ENCODE measurements at regions not wholly inside any gene's neighbourhood (a gene's known extent, or its start where the extent isn't known, plus 50 kb on each side); places are given as distances from the start of the nearest gene placed in this dataset.
A peak's percentile ranks its signal among the peaks of the same experiment; 100 is the strongest.
"Not testable (repeated sequence)": the region's sequence is repeated elsewhere in the genome, so short reads cannot be mapped to it uniquely, and the experiment has no call there.

DNA sequence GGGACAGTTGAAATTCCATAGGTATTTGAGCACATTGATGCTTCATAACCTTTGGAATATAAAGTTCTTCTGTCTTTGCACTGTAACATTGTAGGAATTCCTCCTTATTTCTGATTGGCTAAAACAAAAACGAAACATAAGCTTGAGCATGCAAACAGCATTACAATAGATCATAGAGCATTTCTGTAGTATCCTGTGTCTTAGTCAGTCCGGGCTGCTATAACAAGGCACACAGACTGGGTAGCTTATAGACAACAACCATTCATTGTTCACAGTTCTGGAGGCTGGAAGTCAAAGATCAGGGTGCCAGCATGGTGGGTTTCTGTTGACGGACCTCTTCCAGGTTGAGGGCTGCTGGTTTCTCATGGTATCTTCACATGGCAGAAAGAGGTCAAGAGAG is 188.7 kb upstream of the SOX21 start:
- no peak for DNase-seq

DNA sequence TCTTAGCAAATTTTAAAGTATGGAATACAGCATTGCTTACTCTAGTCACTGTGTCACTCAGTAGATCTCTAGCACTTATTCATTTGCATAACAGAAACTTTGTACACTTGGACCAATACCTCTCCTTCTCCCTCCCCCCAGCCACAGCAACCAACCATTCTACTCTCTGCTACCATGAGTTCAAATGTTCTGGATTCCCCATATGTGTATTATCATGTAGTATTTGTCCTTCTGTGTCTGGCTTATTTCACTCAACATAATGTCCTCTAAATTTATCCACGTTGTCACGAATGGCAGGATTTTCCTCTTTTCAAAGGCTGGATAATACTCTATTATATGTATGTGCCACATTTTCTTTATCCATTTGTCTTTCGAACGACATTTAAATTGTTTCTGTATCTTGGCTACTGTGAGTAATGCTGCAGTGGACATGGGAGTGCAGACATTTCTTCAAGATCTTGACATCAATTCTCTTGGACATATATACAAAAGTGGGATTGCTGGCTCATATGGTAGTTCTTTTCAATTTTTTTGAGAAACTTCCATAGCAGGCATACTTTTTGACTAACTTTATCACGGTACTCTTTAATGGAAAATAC is 184.5 kb upstream of the SOX21 start:
- no peak for DNase-seq

DNA sequence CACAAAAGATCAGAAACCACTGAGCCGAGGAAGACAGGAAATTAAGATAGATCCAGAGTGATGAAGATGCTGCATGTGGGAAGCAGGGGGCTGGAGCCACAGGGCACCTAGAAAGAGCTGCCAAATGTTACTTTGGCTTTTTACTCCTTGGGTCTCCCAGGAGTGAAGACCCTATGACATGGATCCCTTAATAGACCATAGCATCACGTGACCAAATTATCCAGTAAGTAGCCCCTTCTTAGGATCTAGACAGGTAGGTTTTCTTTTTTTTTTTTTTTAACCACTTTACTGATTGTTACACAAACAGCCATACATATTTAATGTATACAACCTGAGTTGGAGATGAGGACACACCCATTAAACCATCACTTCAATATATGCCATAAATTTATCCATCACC is 183.9 kb upstream of the SOX21 start:
- DNase-seq, result no peak

DNA sequence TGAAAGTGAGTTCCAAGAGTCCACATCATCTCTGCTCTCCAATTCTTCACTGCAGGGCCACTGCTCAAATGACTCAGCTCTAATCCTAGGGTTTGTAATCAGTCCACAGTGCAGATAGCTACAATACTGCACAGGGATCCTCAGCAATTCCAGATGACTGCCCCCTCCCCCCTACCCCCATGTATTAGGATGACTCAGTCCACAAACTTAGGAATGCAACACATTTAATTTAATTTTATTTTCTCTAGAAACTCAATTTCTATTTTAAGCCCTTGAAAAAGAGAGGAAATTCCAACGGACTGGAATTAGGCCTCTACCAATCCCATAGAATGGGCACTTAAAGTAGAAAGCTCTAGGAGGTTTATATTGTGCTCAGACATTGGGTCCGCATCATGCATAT is 173.8 kb upstream of the SOX21 start:
- DNase-seq, result no peak

DNA sequence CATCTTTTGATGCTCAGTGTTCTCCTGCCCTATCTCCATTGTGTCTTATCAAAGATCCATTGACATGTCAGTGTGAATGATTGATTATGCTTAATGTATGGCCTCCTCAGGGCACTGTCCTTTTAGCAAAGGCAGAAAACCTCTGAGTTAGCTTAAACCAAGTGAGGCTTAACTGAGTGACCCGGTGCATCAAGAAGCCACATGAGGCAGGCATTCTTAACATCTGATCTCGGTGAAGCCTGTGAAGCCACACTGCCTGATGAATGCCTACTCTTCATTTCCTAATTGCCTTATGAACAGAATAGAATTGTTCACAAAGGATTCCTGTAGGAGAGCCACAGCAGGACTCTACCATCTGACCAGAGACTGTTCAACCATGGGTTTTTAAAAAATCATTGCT is 168.1 kb upstream of the SOX21 start:
- no peak for DNase-seq

DNA sequence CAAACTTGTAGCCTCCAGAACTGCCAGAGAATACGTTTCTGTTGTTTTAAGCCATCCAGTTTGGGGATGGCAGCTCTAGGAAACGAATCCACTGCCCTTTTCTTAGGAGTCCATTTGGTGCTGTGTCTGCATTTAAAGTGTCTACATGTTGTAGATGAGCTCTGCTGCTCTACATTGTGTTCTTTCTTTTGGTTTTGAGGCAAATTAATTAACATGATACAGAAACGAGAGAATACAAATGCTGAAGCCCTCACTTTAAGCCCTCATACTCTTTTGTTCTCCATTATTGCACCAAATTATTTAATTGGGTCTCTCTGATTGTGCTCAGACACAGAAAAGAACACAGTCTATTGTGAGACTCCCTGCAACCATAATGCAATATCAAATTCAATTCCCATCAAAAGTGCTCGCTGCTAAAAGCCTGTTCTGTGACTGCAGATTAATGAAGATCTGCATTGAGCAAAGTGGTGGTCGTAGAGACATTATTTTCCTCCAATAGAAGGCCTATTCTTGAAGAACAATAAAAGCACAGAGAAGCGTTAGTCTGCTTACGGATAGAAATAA is 166.3 kb upstream of the SOX21 start:
- no peak for DNase-seq

DNA sequence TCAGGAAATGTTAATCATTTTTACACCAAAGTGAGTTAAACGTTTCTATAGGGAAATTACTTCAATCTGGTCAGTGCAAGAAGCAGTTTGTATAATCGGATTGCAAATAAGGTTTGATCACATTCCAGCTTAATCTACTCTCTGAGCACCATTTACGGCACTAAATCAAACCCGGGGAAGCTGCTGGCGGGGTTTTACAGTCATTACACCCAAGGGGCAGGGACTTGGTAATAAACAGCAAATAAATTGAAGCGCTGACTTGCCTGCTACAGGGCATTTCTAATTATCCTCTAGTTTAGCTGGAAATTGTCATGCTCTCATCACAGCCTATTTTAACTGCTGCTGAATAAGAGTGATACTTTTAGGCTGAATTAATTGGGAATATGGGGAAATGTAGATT is 152.1 kb upstream of the SOX21 start:
- DNase-seq, result no peak

DNA sequence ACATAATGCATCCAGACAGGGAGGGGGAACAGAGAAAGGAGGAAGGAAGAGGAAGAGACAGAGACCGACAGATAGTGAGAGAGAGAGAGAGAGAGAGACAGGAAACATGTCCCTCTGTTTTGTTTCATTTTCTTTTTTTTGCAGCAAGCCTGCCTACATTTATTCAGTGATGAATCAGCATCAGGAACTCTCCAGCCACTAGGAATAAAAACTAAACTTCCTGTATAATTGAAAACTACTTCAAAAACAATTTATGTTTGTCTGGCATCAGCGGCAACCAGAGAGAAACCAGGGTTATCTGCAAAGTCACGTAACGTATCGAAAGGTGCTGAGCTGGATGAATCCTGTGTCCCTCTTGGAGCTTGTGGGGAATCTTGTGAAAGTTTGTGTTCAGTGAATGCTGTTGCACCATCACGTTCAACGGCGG is 148.6 kb upstream of the SOX21 start:
- peak; percentile 48 for DNase-seq

DNA sequence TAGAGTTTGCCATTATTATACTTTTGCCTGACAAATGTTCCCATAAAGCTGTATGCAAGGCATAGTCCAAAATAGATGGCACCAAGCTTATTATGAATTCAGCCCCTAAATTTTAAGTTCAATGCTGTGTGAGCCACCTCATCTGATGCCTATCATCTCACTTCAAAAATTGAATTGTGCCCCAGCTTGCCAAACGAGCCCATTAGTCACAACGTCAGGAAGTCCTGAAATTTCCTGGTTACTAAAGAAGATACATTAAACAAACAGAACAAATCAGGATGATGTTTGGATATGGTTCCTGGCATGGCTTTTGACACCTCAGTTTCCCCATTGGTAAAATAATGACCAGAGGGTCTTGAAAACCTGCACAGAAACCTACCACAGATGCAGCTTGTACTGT is 147.5 kb upstream of the SOX21 start:
- DNase-seq, result no peak

DNA sequence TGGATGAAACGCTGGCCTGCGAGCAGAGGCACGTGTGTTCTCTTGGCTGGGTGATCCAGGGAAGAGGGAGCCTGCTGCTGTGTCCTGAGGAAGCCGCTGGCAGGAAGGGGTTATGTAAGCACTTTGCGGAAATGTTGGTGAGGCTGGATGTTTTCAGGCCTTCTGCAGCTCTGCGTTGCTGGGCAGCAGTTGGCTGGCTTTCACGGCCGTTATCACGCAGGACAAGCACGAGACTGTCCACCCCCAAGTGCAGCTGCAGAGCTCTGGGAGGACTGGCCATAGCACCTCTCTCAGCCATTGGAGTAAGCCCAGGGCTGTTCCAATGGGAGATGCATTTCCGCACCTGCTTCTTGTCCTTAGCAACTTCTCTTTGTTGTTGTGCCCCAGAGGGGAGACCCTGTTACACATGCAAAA is 146.9 kb upstream of the SOX21 start:
- DNase-seq, result peak; percentile 12

DNA sequence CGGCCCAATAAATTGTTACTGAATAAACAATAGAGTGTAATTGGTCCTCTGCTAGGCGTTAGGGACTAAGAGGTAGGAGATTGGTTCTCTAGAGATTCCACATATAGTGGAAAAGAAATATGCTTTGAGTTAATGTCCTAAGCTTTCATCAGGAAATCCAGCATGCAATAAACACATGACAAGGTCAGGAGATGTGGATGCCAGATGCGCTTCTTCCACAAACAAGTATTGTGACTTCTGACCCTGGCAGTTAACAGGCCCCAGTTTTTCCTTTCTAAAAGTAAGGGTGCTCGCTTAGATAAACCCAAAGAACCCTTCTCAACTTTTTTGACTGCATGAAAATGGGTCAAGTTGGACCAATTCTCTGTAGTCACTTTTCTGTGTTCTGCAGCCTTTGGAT is 146.5 kb upstream of the SOX21 start:
- no peak for DNase-seq

DNA sequence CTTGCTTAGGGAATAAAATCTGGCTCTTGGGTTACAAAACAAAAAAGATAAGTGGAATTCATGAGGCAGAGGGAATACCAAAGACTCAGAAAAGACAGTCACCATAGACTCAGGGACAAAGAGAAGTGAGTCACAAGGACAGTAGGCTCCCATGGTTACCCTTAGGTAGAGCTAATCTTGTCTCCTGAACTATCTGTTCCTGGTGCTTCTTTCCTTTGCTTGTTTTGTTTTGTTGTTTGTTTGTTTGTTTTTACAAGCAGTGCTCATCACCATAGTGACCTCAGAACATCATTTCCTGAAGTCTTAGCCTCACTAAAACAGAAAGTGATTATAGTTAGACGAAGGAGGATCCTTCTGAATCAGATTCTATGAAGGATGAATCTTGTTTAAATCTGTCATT is 142.3 kb upstream of the SOX21 start:
- DNase-seq, result no peak

DNA sequence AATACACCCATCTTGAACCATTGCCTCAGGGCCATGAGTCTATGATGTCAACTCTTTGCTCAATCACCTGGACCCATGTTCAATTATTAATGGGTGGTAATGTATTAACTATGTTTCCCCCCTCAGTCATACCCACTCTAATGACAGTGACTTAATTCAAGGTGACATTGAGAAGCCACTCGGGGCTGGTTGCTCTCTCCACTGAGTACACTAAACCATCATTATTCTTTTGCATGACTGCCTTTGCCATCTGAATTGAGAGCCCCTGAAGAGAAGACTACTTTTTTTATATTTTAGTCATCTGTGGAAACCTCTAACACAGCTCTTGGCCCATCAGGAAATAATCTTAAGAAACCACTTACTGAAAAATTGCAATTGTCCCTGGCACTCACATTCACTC is 139.2 kb upstream of the SOX21 start:
- DNase-seq, result no peak

DNA sequence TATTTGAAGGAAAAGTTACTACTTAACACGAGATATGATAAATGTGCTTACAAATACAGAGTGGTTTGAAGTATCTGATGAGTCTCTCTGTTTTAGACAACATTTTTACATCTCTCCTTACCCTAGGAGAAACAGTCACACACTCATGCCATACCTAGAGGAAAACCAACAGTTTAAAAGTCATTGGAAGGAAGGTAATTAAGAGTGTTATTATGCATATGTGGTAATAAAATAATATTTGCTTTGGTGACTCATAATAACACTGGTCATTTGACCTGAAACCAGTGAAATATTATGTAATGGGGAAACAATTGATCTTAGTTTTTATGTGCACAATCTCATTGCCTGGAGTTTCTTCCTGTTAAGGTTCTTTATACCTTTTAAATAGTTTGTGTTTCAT is 136.9 kb upstream of the SOX21 start:
- no peak for DNase-seq

DNA sequence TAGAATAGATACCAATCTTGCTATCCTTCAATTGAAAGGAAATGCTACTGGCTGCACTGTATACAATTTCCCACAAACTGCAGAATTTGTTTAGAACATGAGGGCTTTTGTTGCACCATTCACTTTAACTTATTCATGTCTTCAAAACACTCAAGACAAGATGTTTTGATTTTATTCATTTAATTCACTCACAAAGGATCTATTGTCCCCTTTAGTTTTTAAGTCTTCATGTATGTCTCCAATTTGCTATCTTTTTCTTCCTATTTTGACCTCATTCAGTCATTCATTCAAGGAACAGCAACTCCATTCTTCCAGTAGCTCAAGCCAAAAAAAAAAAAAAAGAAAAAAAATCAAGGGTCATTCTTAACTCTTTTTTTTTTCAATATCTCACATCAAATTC is 130.6 kb upstream of the SOX21 start:
- no peak for DNase-seq

DNA sequence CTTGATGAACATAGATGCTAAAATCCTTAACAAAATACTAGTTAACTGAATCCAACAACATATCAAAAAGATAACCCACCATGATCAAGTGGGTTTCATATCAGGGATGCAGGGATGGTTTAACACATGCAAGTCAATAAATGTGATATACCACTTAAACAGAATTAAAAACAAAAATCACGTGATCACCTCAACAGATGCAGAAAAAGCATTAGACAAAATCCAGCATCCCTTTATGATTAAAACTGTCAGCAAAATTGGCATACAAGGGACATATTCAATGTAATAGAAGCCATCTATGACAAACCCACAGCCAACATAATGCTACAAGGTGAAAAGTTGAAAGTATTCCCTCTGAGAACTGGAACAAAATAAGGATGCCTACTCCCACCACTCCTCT is 124.7 kb upstream of the SOX21 start:
- DNase-seq, result not testable (repeated sequence)

DNA sequence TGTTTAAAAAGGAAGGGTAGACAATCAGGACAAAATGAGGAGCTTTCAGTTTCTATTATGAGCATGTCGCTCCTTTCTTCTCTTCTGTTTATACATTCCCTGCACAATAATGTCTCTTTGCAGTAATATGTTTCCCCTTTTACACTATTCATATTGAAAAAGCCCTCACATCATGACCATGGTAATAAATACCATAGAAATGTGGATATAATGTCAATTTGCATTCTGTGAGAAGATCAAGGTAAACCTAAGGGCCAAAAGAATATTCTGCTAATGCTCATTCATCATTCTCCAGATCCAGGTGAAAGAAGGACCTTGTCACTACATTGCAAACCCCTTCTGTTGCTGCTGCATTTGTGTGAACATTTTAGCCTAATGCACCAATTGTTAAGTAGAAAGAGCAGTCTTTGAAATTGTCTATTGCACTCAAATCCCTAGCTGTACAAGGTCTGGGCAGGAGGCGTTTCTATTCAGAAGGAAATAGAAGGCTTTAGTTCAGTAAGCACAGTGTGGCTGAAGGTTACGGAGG is 117.6 kb upstream of the SOX21 start:
- no peak for DNase-seq

DNA sequence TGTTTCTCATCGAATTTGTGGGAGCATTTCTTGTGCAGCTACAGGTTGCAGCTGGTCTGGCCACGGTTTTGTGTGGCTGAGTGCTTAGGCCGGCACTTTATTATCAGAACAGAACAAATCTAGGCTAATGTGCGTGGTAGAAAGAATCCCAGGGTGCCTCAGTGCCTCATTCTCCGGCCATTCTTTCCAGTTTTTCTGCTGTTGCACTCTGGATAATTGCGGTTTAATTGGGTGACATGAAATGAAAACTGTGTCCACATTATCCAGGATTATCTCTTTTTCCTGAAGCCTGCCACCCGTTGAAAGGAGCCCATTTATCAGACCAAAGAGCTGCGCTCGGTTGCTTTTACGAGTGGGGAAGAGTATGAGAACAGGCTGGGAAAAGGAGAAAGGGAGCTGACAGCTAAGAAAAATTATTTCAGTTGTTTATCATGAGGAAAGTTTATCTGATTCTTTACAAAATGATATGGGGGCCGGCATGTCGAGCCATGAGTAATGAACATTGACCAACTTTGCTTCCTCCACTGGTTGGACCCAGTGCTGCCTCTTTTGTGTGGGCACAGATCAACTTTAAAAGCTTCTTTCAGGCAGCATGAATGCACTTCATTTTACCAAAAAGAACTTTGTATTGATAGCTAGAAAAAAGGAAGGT is 117.0 kb upstream of the SOX21 start:
- no peak for DNase-seq

DNA sequence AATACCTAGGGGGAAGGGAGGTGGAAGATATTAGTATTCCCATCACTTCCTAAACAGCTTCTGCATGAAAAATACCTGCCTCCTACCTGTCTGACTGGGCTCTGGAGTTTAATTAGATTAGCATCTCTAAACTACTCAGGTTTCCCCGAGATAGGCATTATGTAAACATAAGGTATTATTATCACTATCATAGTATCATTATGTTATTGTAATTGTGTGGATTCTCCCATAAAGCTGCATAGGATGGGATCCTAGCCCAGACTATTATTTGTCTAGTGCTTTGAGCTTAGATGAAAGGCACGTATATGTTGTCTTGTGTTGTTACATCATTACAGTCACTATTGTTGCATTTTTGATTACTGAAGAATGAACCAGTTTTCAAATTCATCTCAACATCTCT is 115.2 kb upstream of the SOX21 start:
- DNase-seq, result no peak

DNA sequence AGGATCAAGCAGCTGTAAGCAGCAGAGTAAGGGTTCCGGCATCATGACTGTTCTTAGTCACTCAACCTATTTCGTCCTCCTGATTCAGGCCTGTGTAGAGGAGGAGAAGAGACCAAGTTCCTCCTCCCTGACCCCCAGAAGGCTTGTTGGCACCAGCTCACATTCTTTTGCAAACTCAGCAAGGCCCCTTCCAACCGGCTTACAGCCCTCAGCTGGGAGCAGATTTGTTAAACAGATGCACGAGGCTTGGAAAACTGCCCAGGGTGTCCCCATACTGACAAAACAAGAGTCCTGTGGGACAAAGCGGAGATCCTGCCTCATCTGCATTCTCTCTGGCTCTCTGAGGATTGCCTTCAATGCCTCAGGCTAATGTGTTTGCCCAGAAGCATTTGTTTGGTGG is 113.2 kb upstream of the SOX21 start:
- DNase-seq, result no peak

DNA sequence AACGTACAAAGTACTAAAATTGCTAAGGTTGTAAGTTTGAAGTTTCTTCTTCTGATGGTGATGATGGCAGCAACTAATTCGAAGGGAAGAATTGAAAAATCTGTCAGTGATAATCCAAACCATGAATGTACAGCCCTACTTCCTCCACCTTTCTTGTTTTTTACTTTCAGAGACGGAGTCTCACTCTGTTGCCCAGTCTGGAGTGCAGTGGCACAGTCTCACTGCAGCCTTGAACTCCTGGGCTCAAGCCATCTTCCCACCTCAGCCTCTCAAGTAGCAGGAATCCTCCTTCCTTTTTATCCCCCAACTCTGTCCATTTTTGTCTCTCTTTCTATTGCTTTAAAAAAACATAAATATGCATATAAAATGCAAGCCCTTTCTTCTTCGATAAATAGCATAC is 112.3 kb upstream of the SOX21 start:
- no peak for DNase-seq

DNA sequence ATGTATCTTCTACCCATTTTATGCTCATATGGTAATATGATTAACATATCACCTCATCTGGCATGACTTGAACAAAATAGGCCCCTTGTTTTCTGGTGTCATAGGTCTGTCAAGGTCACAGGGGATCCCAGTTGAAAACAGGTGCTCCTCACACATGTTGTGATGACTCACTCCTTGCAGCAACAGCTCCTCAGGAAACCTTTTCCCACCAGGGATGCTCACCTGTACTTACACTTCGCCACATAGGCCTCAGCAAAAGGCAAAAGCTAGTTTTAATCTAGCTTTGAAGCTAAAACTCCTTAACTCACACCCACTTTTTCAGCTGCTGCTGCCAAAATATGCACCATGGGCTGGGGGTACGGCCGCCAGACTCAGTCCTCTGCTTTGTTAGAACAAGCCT is 110.0 kb upstream of the SOX21 start:
- no peak for DNase-seq

DNA sequence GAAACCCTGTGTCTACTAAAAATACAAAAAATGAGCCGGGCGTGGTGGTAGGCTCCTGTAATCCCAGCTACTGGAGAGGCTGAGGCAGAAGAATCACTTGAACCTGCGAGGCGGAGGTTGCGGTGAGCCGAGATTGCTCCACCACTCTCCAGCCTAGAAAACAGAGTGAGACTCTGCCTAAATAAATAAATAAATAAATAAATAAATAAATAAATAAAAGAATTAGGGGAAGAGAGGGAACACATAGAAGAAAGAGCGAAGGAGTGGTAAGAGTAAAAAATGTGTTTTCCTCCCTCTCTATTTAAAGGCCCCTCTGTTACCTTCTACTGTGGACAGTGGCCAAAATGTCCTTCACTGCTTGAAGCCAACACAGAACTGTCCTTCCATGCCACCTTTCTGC is 103.9 kb upstream of the SOX21 start:
- DNase-seq, result no peak

DNA sequence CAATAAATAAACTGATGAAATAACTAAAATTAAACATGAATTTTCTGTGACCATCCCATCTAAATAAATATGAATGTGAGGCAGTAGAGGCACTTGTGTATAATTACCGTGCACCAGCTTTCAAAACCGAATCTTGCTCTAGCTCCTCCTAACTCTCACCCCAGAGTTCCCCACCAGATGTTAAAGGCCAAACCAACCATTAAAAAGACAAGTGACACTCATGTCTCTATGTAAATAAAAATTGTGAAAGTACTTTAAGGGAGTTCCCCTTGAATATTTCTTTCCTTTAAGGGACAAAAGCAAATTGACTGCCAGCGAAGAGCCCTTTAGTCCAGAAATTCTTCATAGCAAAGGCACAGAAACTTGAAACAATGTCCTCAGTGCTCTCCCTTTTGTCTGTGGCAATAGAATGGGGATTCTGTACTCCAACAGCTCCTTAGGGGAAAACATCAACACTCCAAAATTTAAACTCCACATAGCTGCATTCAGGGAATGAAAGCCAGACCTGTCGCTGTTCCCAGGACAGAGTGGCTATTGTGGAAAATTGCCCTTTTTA is 101.7 kb upstream of the SOX21 start:
- DNase-seq, result no peak
